ENCODE measurements at regions not wholly inside any gene's neighbourhood (a gene's known extent, or its start where the extent isn't known, plus 50 kb on each side); places are given as distances from the start of the nearest gene placed in this dataset.

DNA sequence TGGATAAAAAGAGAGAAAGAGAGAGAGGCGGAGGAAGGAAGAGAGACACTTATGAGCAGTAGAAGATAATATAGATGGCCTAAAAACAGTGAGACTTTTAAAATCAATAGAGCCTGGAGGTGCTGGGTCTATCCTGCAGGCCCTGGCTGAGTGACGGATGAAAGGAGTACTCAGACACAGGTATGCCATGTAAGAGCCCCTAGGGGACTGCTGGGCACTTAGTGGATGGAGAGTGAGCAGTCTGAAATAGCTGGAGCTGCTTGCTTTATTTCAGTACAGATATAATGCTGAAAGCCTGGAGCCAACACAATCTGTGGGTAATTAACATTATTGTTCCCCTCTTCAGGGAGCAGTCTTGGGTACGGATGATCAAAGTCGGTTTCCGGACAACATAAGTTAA is 578.6 kb downstream of the SPOCK3 start:
- intact Hi-C loops (cut with DNase I; ENCODE audit: low total_unique reads), result no loop called here
- H3K4me1 ChIP-seq, result no peaks in the 10 kb centered on the region

DNA sequence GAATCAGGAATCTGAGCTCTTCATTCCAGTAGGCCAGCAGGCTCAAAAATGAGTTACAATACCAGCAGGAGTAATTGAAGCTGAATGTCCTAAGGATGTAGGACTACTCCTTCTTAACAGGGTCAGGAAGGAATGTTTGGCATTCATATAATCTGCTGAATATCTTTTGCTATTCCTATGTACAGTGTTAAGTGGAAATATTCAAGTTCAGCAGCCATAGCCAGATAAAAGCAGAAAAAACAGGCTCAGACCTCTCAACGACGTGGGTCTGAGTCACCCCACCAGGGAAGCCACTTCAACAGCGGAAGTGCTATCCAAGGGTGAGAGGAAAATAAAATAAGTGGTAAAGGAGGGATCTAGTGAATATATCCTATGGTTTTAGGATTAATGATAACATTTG is 577.0 kb downstream of the SPOCK3 start:
- Histone ChIP-seq H3K4me1 (no peaks in the 10 kb centered on the region), H3K9me3 (no peaks in the 10 kb centered on the region), H3K27ac (no peak overlapping the region), H3K36me3 (no peaks in the 10 kb centered on the region), H3K27me3 (no peaks in the 10 kb centered on the region), H3K4me3 (no peak overlapping the region)
- 71 to 74% methylated on average over 3 of the region's 3 CpGs for WGBS, 2 donors (ENCODE audit: low coverage in 1 of 2)
- intact Hi-C loops (cut with DNase I; ENCODE audit: low total_unique reads), result no loop called here
- no peak for DNase-seq
- TF ChIP-seq POLR2AphosphoS5 (IDR thresholded peaks at IDR 0.05) (no peak), EP300 (IDR thresholded peaks at IDR 0.05; ENCODE audit: low read depth) (no peak), POLR2A (IDR thresholded peaks at IDR 0.05) (no peak)
- TF ChIP-seq, protein P1, sequence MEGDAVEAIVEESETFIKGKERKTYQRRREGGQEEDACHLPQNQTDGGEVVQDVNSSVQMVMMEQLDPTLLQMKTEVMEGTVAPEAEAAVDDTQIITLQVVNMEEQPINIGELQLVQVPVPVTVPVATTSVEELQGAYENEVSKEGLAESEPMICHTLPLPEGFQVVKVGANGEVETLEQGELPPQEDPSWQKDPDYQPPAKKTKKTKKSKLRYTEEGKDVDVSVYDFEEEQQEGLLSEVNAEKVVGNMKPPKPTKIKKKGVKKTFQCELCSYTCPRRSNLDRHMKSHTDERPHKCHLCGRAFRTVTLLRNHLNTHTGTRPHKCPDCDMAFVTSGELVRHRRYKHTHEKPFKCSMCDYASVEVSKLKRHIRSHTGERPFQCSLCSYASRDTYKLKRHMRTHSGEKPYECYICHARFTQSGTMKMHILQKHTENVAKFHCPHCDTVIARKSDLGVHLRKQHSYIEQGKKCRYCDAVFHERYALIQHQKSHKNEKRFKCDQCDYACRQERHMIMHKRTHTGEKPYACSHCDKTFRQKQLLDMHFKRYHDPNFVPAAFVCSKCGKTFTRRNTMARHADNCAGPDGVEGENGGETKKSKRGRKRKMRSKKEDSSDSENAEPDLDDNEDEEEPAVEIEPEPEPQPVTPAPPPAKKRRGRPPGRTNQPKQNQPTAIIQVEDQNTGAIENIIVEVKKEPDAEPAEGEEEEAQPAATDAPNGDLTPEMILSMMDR (IDR thresholded peaks at IDR 0.05), result no peak
- in situ Hi-C loops (cut with MboI; ENCODE audit: low pct_ligation_motif_present in 1 of 4, low pct_unique_long_range_greater_than_20kb in 1 of 4, low sequenced_read_pairs in 3 of 4), result no loop called here

More for the DNA sequence above, 578.6 kb downstream of the SPOCK3 start:
- Histone ChIP-seq H3K27ac (no peak overlapping the region), H3K4me3 (no peak overlapping the region), H3K9me3 (no peaks in the 10 kb centered on the region), H3K36me3 (no peaks in the 10 kb centered on the region), H3K27me3 (no peaks in the 10 kb centered on the region)
- WGBS, 2 donors (ENCODE audit: low coverage in 1 of 2), result 89 to 100% methylated on average over 1 to 5 of the region's 5 CpGs
- TF ChIP-seq POLR2AphosphoS5 (IDR thresholded peaks at IDR 0.05) (no peak), POLR2A (IDR thresholded peaks at IDR 0.05) (no peak), EP300 (IDR thresholded peaks at IDR 0.05; ENCODE audit: low read depth) (no peak)
- TF ChIP-seq, protein P1 (IDR thresholded peaks at IDR 0.05), result no peak
- in situ Hi-C loops (cut with MboI; ENCODE audit: low pct_ligation_motif_present in 1 of 4, low pct_unique_long_range_greater_than_20kb in 1 of 4, low sequenced_read_pairs in 3 of 4), result no loop called here
- DNase-seq, result no peak

- no peaks in the 10 kb centered on the region for H3K9me3 ChIP-seq
- TF ChIP-seq POLR2A (IDR thresholded peaks at IDR 0.05) (no peak), POLR2AphosphoS5 (IDR thresholded peaks at IDR 0.05) (no peak), EP300 (IDR thresholded peaks at IDR 0.05; ENCODE audit: low read depth) (no peak)
- TF ChIP-seq, protein P1 (IDR thresholded peaks at IDR 0.05), result no peak
- no peaks in the 10 kb centered on the region for H3K4me1 ChIP-seq
- 32 to 38% methylated on average over 1 of the region's 1 CpG for WGBS, 2 donors (ENCODE audit: low coverage in 1 of 2)
- no peaks in the 10 kb centered on the region for H3K36me3 ChIP-seq
- in situ Hi-C loops (cut with MboI; ENCODE audit: low pct_ligation_motif_present in 1 of 4, low pct_unique_long_range_greater_than_20kb in 1 of 4, low sequenced_read_pairs in 3 of 4) (no loop called here), intact Hi-C loops (cut with DNase I; ENCODE audit: low total_unique reads) (no loop called here)
- no peak for DNase-seq
- no peaks in the 10 kb centered on the region for H3K27me3 ChIP-seq
- no peak overlapping the region for H3K27ac ChIP-seq
- H3K4me3 ChIP-seq, result no peak overlapping the region
These were observed 575.7 kb downstream of the SPOCK3 start for GRCh38 chr4:166658585-166658984.

- in situ Hi-C loops (cut with MboI; ENCODE audit: low pct_ligation_motif_present in 1 of 4, low pct_unique_long_range_greater_than_20kb in 1 of 4, low sequenced_read_pairs in 3 of 4) (no loop called here), intact Hi-C loops (cut with DNase I; ENCODE audit: low total_unique reads) (no loop called here)
- H3K4me3 ChIP-seq, result no peak overlapping the region
- TF ChIP-seq, protein P1 (IDR thresholded peaks at IDR 0.05), result no peak
- TF ChIP-seq POLR2AphosphoS5 (IDR thresholded peaks at IDR 0.05) (no peak), POLR2A (IDR thresholded peaks at IDR 0.05) (no peak), EP300 (IDR thresholded peaks at IDR 0.05; ENCODE audit: low read depth) (no peak)
- no peak overlapping the region for H3K27ac ChIP-seq
- H3K4me1 ChIP-seq, result no peaks in the 10 kb centered on the region
- 42 to 52% methylated on average over 2 to 3 of the region's 3 CpGs for WGBS, 2 donors (ENCODE audit: low coverage in 1 of 2)
- H3K27me3 ChIP-seq, result no peaks in the 10 kb centered on the region
- no peak for DNase-seq
- H3K36me3 ChIP-seq, result no peaks in the 10 kb centered on the region
- H3K9me3 ChIP-seq, result no peaks in the 10 kb centered on the region
These were observed 571.9 kb downstream of the SPOCK3 start for GRCh38 chr4:166662266-166662843.
